ENCODE measurements at regions not wholly inside any gene's neighbourhood (a gene's known extent, or its start where the extent isn't known, plus 50 kb on each side); places are given as distances from the start of the nearest gene placed in this dataset.

- no peak for TF ChIP-seq CTCF (conservative IDR thresholded peaks at IDR 0.05; ENCODE audit: low read depth, low read length)
- H3K4me3 ChIP-seq (ENCODE audit: low read length): no peak overlapping the region
- DNase-seq (ENCODE audit: low read depth): no peak
Measured at GRCh38 chr1:189438808-189439207, 1038.9 kb downstream of the BRINP3 start.

- DNase-seq (ENCODE audit: low read depth): no peak
- H3K4me3 ChIP-seq (ENCODE audit: low read length): no peak overlapping the region
- TF ChIP-seq CTCF (conservative IDR thresholded peaks at IDR 0.05; ENCODE audit: low read depth, low read length): no peak
Measured at GRCh38 chr1:189463166-189463565, 1014.5 kb downstream of the BRINP3 start.

- no peak for TF ChIP-seq CTCF (conservative IDR thresholded peaks at IDR 0.05; ENCODE audit: low read depth, low read length)
- no peak for DNase-seq (ENCODE audit: low read depth)
- no peak overlapping the region for H3K4me3 ChIP-seq (ENCODE audit: low read length)
Measured at GRCh38 chr1:189496768-189497167, 980.9 kb downstream of the BRINP3 start.

- DNase-seq (ENCODE audit: low read depth): no peak
- TF ChIP-seq CTCF (conservative IDR thresholded peaks at IDR 0.05; ENCODE audit: low read depth, low read length): no peak
- H3K4me3 ChIP-seq (ENCODE audit: low read length): no peak overlapping the region
Measured at GRCh38 chr1:189499736-189500135, 977.9 kb downstream of the BRINP3 start.

GRCh38 chr1:189500778-189501177 lies 976.9 kb downstream of the BRINP3 start:
- no peak overlapping the region for H3K4me3 ChIP-seq (ENCODE audit: low read length)
- DNase-seq (ENCODE audit: low read depth): peak; percentile 2
- TF ChIP-seq CTCF (conservative IDR thresholded peaks at IDR 0.05; ENCODE audit: low read depth, low read length): no peak

GRCh38 chr1:189510827-189511226 lies 966.8 kb downstream of the BRINP3 start:
- no peak for TF ChIP-seq CTCF (conservative IDR thresholded peaks at IDR 0.05; ENCODE audit: low read depth, low read length)
- DNase-seq (ENCODE audit: low read depth): no peak
- no peak overlapping the region for H3K4me3 ChIP-seq (ENCODE audit: low read length)

- H3K4me3 ChIP-seq (ENCODE audit: low read length): no peak overlapping the region
- TF ChIP-seq CTCF (conservative IDR thresholded peaks at IDR 0.05; ENCODE audit: low read depth, low read length): no peak
- no peak for DNase-seq (ENCODE audit: low read depth)
Measured at GRCh38 chr1:189513091-189513490, 964.6 kb downstream of the BRINP3 start.

Data from retinal pigment epithelial cell (primary cell).